ENCODE measurements at regions not wholly inside any gene's neighbourhood (a gene's known extent, or its start where the extent isn't known, plus 50 kb on each side); places are given as distances from the start of the nearest gene placed in this dataset.

DNA sequence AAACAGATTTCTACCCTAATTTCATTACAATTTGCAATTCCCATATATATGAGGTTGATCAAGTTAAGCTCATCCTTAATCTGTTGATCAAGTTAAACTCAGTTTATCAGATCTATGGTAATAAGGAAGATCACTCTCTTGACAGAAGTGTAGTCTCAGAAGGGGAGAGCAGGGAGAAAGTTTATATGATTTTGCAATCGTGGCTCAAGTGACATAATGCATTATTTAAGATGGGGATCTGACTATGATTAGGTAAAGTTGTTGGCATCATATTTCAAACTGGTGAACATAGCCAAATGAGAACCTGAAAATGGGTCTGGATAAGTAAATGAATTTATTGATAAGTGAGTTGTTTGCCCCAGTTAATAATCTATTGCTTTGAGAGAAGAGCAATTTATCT, 995.3 kb downstream of the OTOL1 start:
- WGBS (ENCODE audit: missing lambda C conversion rate): 0% methylated on average over 1 of the region's 1 CpG
- ATAC-seq (peak; percentile 65), DNase-seq (ENCODE audit: low read depth in 1 of 2, low spot score in 1 of 2) (peak in 1 of 2 experiments; percentile 30), FAIRE-seq (no peak)
- peak overlapping the region; percentile 31 to 78 for H3K27ac ChIP-seq
- no peak for TF ChIP-seq RAD21 (conservative IDR thresholded peaks at IDR 0.05 in 1 of 2, IDR thresholded peaks at IDR 0.05 in 1 of 2)
- peak; percentile 61 to 91; a peak in 3 of 4 replicates for TF ChIP-seq CEBPB (IDR thresholded peaks at IDR 0.05)
- no peak overlapping the region for H3K4me3 ChIP-seq
- peak overlapping the region; percentile 47 for H3K4me2 ChIP-seq
- H3K9me3 ChIP-seq: peaks cover 11% of the 10 kb centered on the region
- POLR2A ChIA-PET: no interaction called here
- CTCF ChIA-PET: no interaction called here
- peaks cover 14% of the 10 kb centered on the region for H3K4me1 ChIP-seq

DNA sequence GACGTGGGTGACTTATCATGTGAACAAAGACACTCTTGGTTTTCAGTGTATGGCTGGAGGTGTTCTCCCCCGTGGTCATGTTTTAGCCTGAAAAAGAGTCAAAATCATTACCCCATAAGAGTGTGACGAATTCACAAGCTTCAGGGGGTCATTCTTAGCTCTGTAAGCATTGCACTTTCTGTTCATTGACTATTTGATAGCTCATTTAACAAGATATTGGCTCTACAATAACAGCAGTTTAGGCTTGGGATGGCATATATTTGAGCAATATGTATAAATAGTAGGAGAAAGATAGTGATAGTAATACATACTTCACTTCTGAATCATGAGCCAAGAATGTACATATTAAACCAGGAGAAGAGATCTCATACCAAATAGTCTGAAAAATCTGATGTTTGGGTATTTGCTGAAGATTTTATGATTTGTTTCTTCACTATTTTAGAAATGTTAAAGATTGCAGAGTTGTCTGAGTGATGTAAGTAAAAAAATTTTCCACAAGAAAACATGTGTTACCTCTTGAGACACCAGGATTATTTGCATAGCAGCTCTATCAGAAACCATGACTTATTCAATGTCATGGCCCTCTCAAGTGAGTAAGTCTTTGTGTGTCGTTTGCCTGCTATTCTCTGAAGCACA, 996.0 kb downstream of the OTOL1 start:
- Histone ChIP-seq H3K9me3 (peaks cover 11% of the 10 kb centered on the region), H3K4me1 (peaks cover 14% of the 10 kb centered on the region), H3K4me2 (peak overlapping the region; percentile 47), H3K4me3 (no peak overlapping the region), H3K27ac (peak overlapping the region; percentile 71 to 78)
- WGBS (ENCODE audit: missing lambda C conversion rate): 0% methylated on average over 4 of the region's 4 CpGs
- CTCF ChIA-PET: interaction anchor here (0.5 kb wide), 1 partner anchor 198 kb away, joined by 3 read pairs; no protein-coding TSS in a partner anchor
- DNase-seq (ENCODE audit: low read depth in 1 of 2, low spot score in 1 of 2) (peak; percentile 3 to 67), FAIRE-seq (peak; percentile 72), ATAC-seq (peak; percentile 90 to 93)
- POLR2A ChIA-PET: no interaction called here
- no peak for TF ChIP-seq KDM1A (IDR thresholded peaks at IDR 0.05; ENCODE audit: low read depth)
- peak; percentile 88 for TF ChIP-seq GATA3 (IDR thresholded peaks at IDR 0.05; ENCODE audit: borderline replicate concordance)
- TF ChIP-seq, protein P1, sequence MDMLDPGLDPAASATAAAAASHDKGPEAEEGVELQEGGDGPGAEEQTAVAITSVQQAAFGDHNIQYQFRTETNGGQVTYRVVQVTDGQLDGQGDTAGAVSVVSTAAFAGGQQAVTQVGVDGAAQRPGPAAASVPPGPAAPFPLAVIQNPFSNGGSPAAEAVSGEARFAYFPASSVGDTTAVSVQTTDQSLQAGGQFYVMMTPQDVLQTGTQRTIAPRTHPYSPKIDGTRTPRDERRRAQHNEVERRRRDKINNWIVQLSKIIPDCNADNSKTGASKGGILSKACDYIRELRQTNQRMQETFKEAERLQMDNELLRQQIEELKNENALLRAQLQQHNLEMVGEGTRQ (IDR thresholded peaks at IDR 0.05): no peak
- no peak for TF ChIP-seq CHD4 (IDR thresholded peaks at IDR 0.05; ENCODE audit: borderline replicate concordance)
- TF ChIP-seq, protein P2, sequence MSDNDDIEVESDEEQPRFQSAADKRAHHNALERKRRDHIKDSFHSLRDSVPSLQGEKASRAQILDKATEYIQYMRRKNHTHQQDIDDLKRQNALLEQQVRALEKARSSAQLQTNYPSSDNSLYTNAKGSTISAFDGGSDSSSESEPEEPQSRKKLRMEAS (IDR thresholded peaks at IDR 0.05): peak; percentile 51; the same call in 1 of the 2 replicates
- no peak for TF ChIP-seq NR3C1 (IDR thresholded peaks at IDR 0.05)
- peak; percentile 91 for TF ChIP-seq JUNB (IDR thresholded peaks at IDR 0.05)
- no peak for TF ChIP-seq ZFP36 (IDR thresholded peaks at IDR 0.05; ENCODE audit: borderline replicate concordance, partially characterized antibody)
- no peak; the same call in 1 of the 3 replicates for TF ChIP-seq SMC3 (IDR thresholded peaks at IDR 0.05)
- TF ChIP-seq MAZ (IDR thresholded peaks at IDR 0.05; ENCODE audit: borderline replicate concordance, low read depth, low read length): no peak
- no peak for TF ChIP-seq KDM5A (IDR thresholded peaks at IDR 0.05)
- peak; percentile 1 to 38; a peak in 3 of 5 replicates for TF ChIP-seq RAD21 (conservative IDR thresholded peaks at IDR 0.05 in 1 of 2, IDR thresholded peaks at IDR 0.05 in 1 of 2)
- peak in 1 of 2 experiments; percentile 49; a peak in 2 of 5 replicates for TF ChIP-seq JUN (IDR thresholded peaks at IDR 0.05)
- no peak for TF ChIP-seq FOSB (CRISPR knock-in tag; IDR thresholded peaks at IDR 0.05)
- no peak for TF ChIP-seq TFCP2L1 (CRISPR knock-in tag; IDR thresholded peaks at IDR 0.05)
- TF ChIP-seq EHMT2 (IDR thresholded peaks at IDR 0.05; ENCODE audit: low read depth): no peak
- TF ChIP-seq EP300 (IDR thresholded peaks at IDR 0.05): peak; percentile 39 to 64; a peak in 3 of 5 replicates
- no peak for TF ChIP-seq ZNF302 (CRISPR knock-in tag; IDR thresholded peaks at IDR 0.05)
- no peak for TF ChIP-seq NFE2L2 (conservative IDR thresholded peaks at IDR 0.05; ENCODE audit: low read length)
- TF ChIP-seq CBX2 (IDR thresholded peaks at IDR 0.05; ENCODE audit: borderline replicate concordance, low read depth): no peak
- no peak for TF ChIP-seq PHF8 (IDR thresholded peaks at IDR 0.05; ENCODE audit: borderline replicate concordance, low read depth)
- TF ChIP-seq, protein P3, sequence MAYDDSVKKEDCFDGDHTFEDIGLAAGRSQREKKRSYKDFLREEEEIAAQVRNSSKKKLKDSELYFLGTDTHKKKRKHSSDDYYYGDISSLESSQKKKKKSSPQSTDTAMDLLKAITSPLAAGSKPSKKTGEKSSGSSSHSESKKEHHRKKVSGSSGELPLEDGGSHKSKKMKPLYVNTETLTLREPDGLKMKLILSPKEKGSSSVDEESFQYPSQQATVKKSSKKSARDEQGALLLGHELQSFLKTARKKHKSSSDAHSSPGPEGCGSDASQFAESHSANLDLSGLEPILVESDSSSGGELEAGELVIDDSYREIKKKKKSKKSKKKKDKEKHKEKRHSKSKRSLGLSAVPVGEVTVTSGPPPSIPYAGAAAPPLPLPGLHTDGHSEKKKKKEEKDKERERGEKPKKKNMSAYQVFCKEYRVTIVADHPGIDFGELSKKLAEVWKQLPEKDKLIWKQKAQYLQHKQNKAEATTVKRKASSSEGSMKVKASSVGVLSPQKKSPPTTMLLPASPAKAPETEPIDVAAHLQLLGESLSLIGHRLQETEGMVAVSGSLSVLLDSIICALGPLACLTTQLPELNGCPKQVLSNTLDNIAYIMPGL (CRISPR knock-in tag; IDR thresholded peaks at IDR 0.05; ENCODE audit: borderline replicate concordance): no peak
- no peak for TF ChIP-seq RCOR1 (IDR thresholded peaks at IDR 0.05; ENCODE audit: low read depth, low read length)
- TF ChIP-seq ESRRA (IDR thresholded peaks at IDR 0.05; ENCODE audit: borderline replicate concordance, low read length): no peak
- no peak for TF ChIP-seq RARB (CRISPR knock-in tag; IDR thresholded peaks at IDR 0.05)
- no peak for TF ChIP-seq POLR2A (IDR thresholded peaks at IDR 0.05; ENCODE audit: low read length)
- peak in 1 of 2 experiments; percentile 76; a peak in 3 of 4 replicates for TF ChIP-seq CEBPB (IDR thresholded peaks at IDR 0.05)
- TF ChIP-seq, protein P4, sequence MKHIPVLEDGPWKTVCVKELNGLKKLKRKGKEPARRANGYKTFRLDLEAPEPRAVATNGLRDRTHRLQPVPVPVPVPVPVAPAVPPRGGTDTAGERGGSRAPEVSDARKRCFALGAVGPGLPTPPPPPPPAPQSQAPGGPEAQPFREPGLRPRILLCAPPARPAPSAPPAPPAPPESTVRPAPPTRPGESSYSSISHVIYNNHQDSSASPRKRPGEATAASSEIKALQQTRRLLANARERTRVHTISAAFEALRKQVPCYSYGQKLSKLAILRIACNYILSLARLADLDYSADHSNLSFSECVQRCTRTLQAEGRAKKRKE (CRISPR knock-in tag; IDR thresholded peaks at IDR 0.05; ENCODE audit: low read depth): no peak
- TF ChIP-seq, protein P5, sequence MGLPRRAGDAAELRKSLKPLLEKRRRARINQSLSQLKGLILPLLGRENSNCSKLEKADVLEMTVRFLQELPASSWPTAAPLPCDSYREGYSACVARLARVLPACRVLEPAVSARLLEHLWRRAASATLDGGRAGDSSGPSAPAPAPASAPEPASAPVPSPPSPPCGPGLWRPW (IDR thresholded peaks at IDR 0.05): no peak
- no peak for TF ChIP-seq FOXS1 (CRISPR knock-in tag; IDR thresholded peaks at IDR 0.05)
- TF ChIP-seq, protein P6, sequence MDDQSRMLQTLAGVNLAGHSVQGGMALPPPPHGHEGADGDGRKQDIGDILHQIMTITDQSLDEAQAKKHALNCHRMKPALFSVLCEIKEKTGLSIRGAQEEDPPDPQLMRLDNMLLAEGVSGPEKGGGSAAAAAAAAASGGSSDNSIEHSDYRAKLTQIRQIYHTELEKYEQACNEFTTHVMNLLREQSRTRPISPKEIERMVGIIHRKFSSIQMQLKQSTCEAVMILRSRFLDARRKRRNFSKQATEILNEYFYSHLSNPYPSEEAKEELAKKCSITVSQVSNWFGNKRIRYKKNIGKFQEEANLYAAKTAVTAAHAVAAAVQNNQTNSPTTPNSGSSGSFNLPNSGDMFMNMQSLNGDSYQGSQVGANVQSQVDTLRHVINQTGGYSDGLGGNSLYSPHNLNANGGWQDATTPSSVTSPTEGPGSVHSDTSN (IDR thresholded peaks at IDR 0.05): no peak
- TF ChIP-seq, protein P7, sequence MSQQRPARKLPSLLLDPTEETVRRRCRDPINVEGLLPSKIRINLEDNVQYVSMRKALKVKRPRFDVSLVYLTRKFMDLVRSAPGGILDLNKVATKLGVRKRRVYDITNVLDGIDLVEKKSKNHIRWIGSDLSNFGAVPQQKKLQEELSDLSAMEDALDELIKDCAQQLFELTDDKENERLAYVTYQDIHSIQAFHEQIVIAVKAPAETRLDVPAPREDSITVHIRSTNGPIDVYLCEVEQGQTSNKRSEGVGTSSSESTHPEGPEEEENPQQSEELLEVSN (IDR thresholded peaks at IDR 0.05; ENCODE audit: borderline replicate concordance, low read depth): no peak

All from A549 (cell line).